Esophagus muscularis mucosa (tissue), 4 donors: ENCODE measurements at regions not wholly inside any gene's neighbourhood (a gene's known extent, or its start where the extent isn't known, plus 50 kb on each side); places are given as distances from the start of the nearest gene placed in this dataset.

Source experiments
- DNase-seq: peaks from one replicate; pipeline ENCODE4 v3.0.0-alpha.2; 2017; ENCODE audit errors: extremely low spot score
- H3K27ac ChIP-seq, 4 donors: fragments of 200-600 bp; sonication (generic); replicated peaks in 1 of 4; 1 replicate in 3 of 4; 2 replicates in 1 of 4; pipeline ENCODE4 v1.5.1; 2016 to 2019; ENCODE audit warnings: mild to moderate bottlenecking in 1 of 4
- H3K27me3 ChIP-seq, 4 donors: fragments of 200-600 bp; sonication (generic); one replicate each; pipeline versions ENCODE4 v1.5.1 to v1.6.0; 2016 to 2019
- H3K36me3 ChIP-seq, 4 donors: fragments of 200-600 bp; sonication (generic); one replicate each; pipeline ENCODE4 v1.5.1; 2016 to 2019
- H3K4me1 ChIP-seq, 4 donors: fragments of 200-600 bp; sonication (generic); one replicate each; pipeline ENCODE4 v1.5.1; 2016 to 2019
- H3K4me3 ChIP-seq, 4 donors: fragments of 200-600 bp; sonication (generic); 1 replicate in 2 of 4; 2 replicates in 2 of 4; pipeline ENCODE4 v1.5.1; 2016 to 2019; ENCODE audit warnings: mild to moderate bottlenecking in 4 of 4, moderate library complexity in 1 of 4
- H3K9me3 ChIP-seq, 4 donors: fragments of 200-600 bp; sonication (generic); 1 replicate in 3 of 4; 2 replicates in 1 of 4; pipeline ENCODE4 v1.5.1; 2016 to 2019
- CTCF ChIP-seq, 3 experiments: fragments of 200-600 bp in 2 of 3; fragments of 450-650 bp in 1 of 3; sonication (generic) in 2 of 3; IDR thresholded peaks; one replicate each; pipeline ENCODE4 v1.5.1; 2017 to 2019; ENCODE audit warnings: antibody characterized with exemption in 3 of 3, mild to moderate bottlenecking in 2 of 3, moderate library complexity in 1 of 3
- EP300 ChIP-seq: sonication (generic); formaldehyde crosslinking; IDR thresholded peaks from one replicate; pipeline ENCODE4 v1.6.1; 2017; ENCODE audit warnings: antibody characterized with exemption
- POLR2A ChIP-seq: fragments of 450-650 bp; IDR thresholded peaks from one replicate; pipeline ENCODE4 v1.6.1; 2017; ENCODE audit warnings: antibody characterized with exemption, moderate library complexity, mild to moderate bottlenecking, low read depth
- POLR2AphosphoS5 ChIP-seq, 2 donors: sonication (generic); formaldehyde crosslinking; IDR thresholded peaks; one replicate each; pipeline ENCODE4 v1.6.1; 2017; ENCODE audit warnings: antibody characterized with exemption in 2 of 2
- WGBS: methylation state at CpG from one replicate; pipeline ENCODE4 v1.1.5; 2018; 5-methylcytosine and 5-hydroxymethylcytosine counted together
- intact Hi-C: fragments of 100-400 bp; cut with DNase I; formaldehyde crosslinking; loops from one replicate; pipeline ENCODE4 v1.15.1; 2023

GRCh38 chr1:234841281-234841680 lies 231.3 kb upstream of the IRF2BP2 start:
- H3K27ac ChIP-seq, result no peak overlapping the region
- peaks cover 6 to 14% (median 8%) of the 10 kb centered on the region in 4 donors for H3K4me1 ChIP-seq
- no peak for DNase-seq
- intact Hi-C loops, result no loop called here
- WGBS, result 85% methylated on average over 3 of the region's 3 CpGs
- no peak overlapping the region for H3K4me3 ChIP-seq
- H3K27me3 ChIP-seq, result no peaks in the 10 kb centered on the region
- TF ChIP-seq CTCF (IDR thresholded peaks at IDR 0.05), result no peak
- no peaks in the 10 kb centered on the region for H3K9me3 ChIP-seq
- no peaks in the 10 kb centered on the region for H3K36me3 ChIP-seq

GRCh38 chr1:234840843-234841242 lies 230.9 kb upstream of the IRF2BP2 start:
- no peak overlapping the region for H3K27ac ChIP-seq

GRCh38 chr1:234840253-234840652 lies 230.3 kb upstream of the IRF2BP2 start:
- TF ChIP-seq POLR2A, result no peak
- no peak for TF ChIP-seq POLR2AphosphoS5 (IDR thresholded peaks at IDR 0.05)
- no peak for TF ChIP-seq CTCF (IDR thresholded peaks at IDR 0.05)
- TF ChIP-seq EP300, result no peak
- Histone ChIP-seq H3K9me3 (no peaks in the 10 kb centered on the region), H3K4me1 (peaks cover 6 to 14% (median 8%) of the 10 kb centered on the region in 4 donors), H3K27ac (no peak overlapping the region), H3K36me3 (no peaks in the 10 kb centered on the region), H3K4me3 (no peak overlapping the region), H3K27me3 (no peaks in the 10 kb centered on the region)
- intact Hi-C loops, result no loop called here
- 82% methylated on average over 2 of the region's 2 CpGs for WGBS
- no peak for DNase-seq

More at GRCh38 chr1:234840843-234841242, 230.9 kb upstream of the IRF2BP2 start:
- Histone ChIP-seq H3K4me3 (no peak overlapping the region), H3K9me3 (no peaks in the 10 kb centered on the region), H3K36me3 (no peaks in the 10 kb centered on the region), H3K4me1 (peaks cover 6 to 14% (median 8%) of the 10 kb centered on the region in 4 donors), H3K27me3 (no peaks in the 10 kb centered on the region)
- DNase-seq, result no peak
- TF ChIP-seq POLR2A (no peak), EP300 (no peak), POLR2AphosphoS5 (IDR thresholded peaks at IDR 0.05) (no peak)
- intact Hi-C loops, result no loop called here
- WGBS, result no CpG with 5 or more reads among the region's 2 CpGs

GRCh38 chr1:234839663-234840062 lies 229.7 kb upstream of the IRF2BP2 start:
- Histone ChIP-seq H3K9me3 (no peaks in the 10 kb centered on the region), H3K4me3 (no peak overlapping the region), H3K27me3 (no peaks in the 10 kb centered on the region), H3K27ac (no peak overlapping the region), H3K36me3 (no peaks in the 10 kb centered on the region), H3K4me1 (peaks cover 6 to 14% (median 7%) of the 10 kb centered on the region in 4 donors)
- no peak for DNase-seq
- intact Hi-C loops, result no loop called here
- WGBS, result 100% methylated on average over 1 of the region's 2 CpGs
- TF ChIP-seq EP300, result no peak
- no peak for TF ChIP-seq CTCF (IDR thresholded peaks at IDR 0.05)
- TF ChIP-seq POLR2AphosphoS5 (IDR thresholded peaks at IDR 0.05), result no peak
- TF ChIP-seq POLR2A, result no peak

- Histone ChIP-seq H3K4me1 (peaks cover 3 to 14% (median 7%) of the 10 kb centered on the region in 4 donors), H3K27ac (no peak overlapping the region), H3K36me3 (no peaks in the 10 kb centered on the region), H3K27me3 (no peaks in the 10 kb centered on the region), H3K9me3 (no peaks in the 10 kb centered on the region), H3K4me3 (no peak overlapping the region)
- intact Hi-C loops, result no loop called here
- TF ChIP-seq POLR2A, result no peak
- TF ChIP-seq CTCF (IDR thresholded peaks at IDR 0.05), result no peak
- TF ChIP-seq POLR2AphosphoS5 (IDR thresholded peaks at IDR 0.05), result no peak
- no peak for TF ChIP-seq EP300
- DNase-seq, result no peak
- WGBS, result 74% methylated on average over 1 of the region's 1 CpG
These were observed 228.8 kb upstream of the IRF2BP2 start for GRCh38 chr1:234838820-234839219.
